IMR-90 (cell line): ENCODE measurements at regions not wholly inside any gene's neighbourhood (a gene's known extent, or its start where the extent isn't known, plus 50 kb on each side); places are given as distances from the start of the nearest gene placed in this dataset.

Experiments used
- ATAC-seq: fragments of 200-7000 bp; cut with Tn5 transposase; 2 replicates; pipeline ENCODE4 v1.9.1; 2020; ENCODE audit warnings: low read depth, mild to moderate bottlenecking, moderate library complexity
- BruUV-seq: library from RNA; stranded (reverse); fragments of 400-500 nt; replicated peaks from 2 replicates; lab custom pipeline; 2021; lab: Mats Ljungman, UMichigan
- CTCF ChIA-PET: fragments of 300-600 bp; formaldehyde crosslinking; extraction: SDS; loops from one replicate; lab custom pipeline; 2021; ENCODE audit warnings: antibody characterized with exemption; lab: Yijun Ruan, JAX
- POLR2A ChIA-PET: fragments of 300-600 bp; sonication (Branson Sonifier 250); formaldehyde crosslinking; loops from one replicate; lab custom pipeline; 2022; ENCODE audit warnings: antibody characterized with exemption; ENCODE audit not compliant: unreplicated experiment; lab: Charles Lee
- DNase-seq: peaks from one replicate; pipeline ENCODE4 v3.0.0; 2013
- H2AFZ ChIP-seq: replicated peaks from 2 replicates; pipeline ENCODE3; 2013; ENCODE audit warnings: low read length, mild to moderate bottlenecking; ENCODE audit not compliant: poor library complexity
- H2AK5ac ChIP-seq: 2 replicates; pipeline ENCODE4 v1.6.1; 2013; ENCODE audit warnings: low read depth, low read length, inconsistent platforms
- H2AK9ac ChIP-seq: replicated peaks from 2 replicates; pipeline ENCODE3; 2013; ENCODE audit warnings: mild to moderate bottlenecking, low read depth, low read length, moderate library complexity; ENCODE audit not compliant: poor library complexity
- H2BK120ac ChIP-seq: 2 replicates; pipeline ENCODE4 v1.6.1; 2013; ENCODE audit warnings: low read depth, low read length, inconsistent platforms
- H2BK15ac ChIP-seq: 3 replicates; pipeline ENCODE4 v1.6.1; 2013; ENCODE audit warnings: low read depth, low read length, inconsistent platforms
- H2BK20ac ChIP-seq: 2 replicates; pipeline ENCODE4 v1.6.1; 2013; ENCODE audit warnings: low read depth, mild to moderate bottlenecking, inconsistent platforms, low read length, moderate library complexity
- H2BK5ac ChIP-seq: 2 replicates; pipeline ENCODE4 v1.6.1; 2013; ENCODE audit warnings: mild to moderate bottlenecking, low read depth, low read length, inconsistent platforms; ENCODE audit not compliant: poor library complexity, severe bottlenecking
- H3K14ac ChIP-seq: replicated peaks from 2 replicates; pipeline ENCODE4 v1.6.1; 2013; ENCODE audit warnings: low read depth, low read length, inconsistent platforms
- H3K18ac ChIP-seq: 2 replicates; pipeline ENCODE4 v1.6.1; 2013; ENCODE audit warnings: low read depth, low read length, control low read depth
- H3K23ac ChIP-seq: 2 replicates; pipeline ENCODE4 v1.6.1; 2013; ENCODE audit warnings: low read depth, low read length, inconsistent platforms
- H3K27ac ChIP-seq: 2 replicates; pipeline ENCODE4 v1.5.1; 2013; ENCODE audit warnings: mild to moderate bottlenecking, control low read depth, low read length; ENCODE audit not compliant: insufficient read depth
- H3K27me3 ChIP-seq: 2 replicates; pipeline ENCODE4 v1.6.1; 2013; ENCODE audit warnings: low read length; ENCODE audit not compliant: control insufficient read depth, insufficient read depth
- H3K36me3 ChIP-seq: 2 replicates; pipeline ENCODE4 v1.6.1; 2013; ENCODE audit warnings: low read length, mixed read lengths; ENCODE audit not compliant: control insufficient read depth, insufficient read depth
- H3K4ac ChIP-seq: 2 replicates; pipeline ENCODE4 v1.6.1; 2013; ENCODE audit warnings: low read depth, low read length, inconsistent platforms
- H3K4me1 ChIP-seq: 2 replicates; pipeline ENCODE4 v1.6.1; 2013; ENCODE audit warnings: low read length, mixed read lengths; ENCODE audit not compliant: control insufficient read depth, insufficient read depth
- H3K4me2 ChIP-seq: 2 replicates; pipeline ENCODE4 v1.6.1; 2013; ENCODE audit warnings: low read depth, mild to moderate bottlenecking, control low read depth, low read length, moderate library complexity
- H3K4me3 ChIP-seq: 2 replicates; pipeline ENCODE4 v1.5.1; 2013; ENCODE audit warnings: low read depth, mild to moderate bottlenecking, control low read depth, low read length, moderate library complexity; ENCODE audit not compliant: insufficient read depth
- H3K56ac ChIP-seq: 2 replicates; pipeline ENCODE4 v1.6.1; 2013; ENCODE audit warnings: low read length, inconsistent platforms; ENCODE audit not compliant: insufficient read depth; ENCODE audit errors: extremely low read depth
- H3K79me1 ChIP-seq, 2 experiments: 2 replicates each; pipeline ENCODE4 v1.6.1; 2013; ENCODE audit warnings: low read length in 2 of 2, inconsistent platforms in 1 of 2, low read depth in 1 of 2
- H3K9ac ChIP-seq: 2 replicates; pipeline ENCODE4 v1.6.1; 2013; ENCODE audit warnings: low read depth, low read length, control low read depth
- H3K9me1 ChIP-seq: 2 replicates; pipeline ENCODE4 v1.6.1; 2013; ENCODE audit warnings: low read length, inconsistent platforms; ENCODE audit not compliant: insufficient read depth
- H3K9me3 ChIP-seq: 2 replicates; pipeline ENCODE4 v1.6.1; 2013; ENCODE audit warnings: low read length; ENCODE audit not compliant: control insufficient read depth, insufficient read depth
- H4K20me1 ChIP-seq: 2 replicates; pipeline ENCODE4 v1.6.1; 2013; ENCODE audit warnings: low read length, inconsistent platforms; ENCODE audit not compliant: insufficient read depth
- H4K5ac ChIP-seq: 2 replicates; pipeline ENCODE4 v1.6.1; 2013; ENCODE audit warnings: mild to moderate bottlenecking, low read depth, low read length, control low read depth
- H4K8ac ChIP-seq, 2 experiments: 2 replicates each; pipeline ENCODE4 v1.6.1; 2013; ENCODE audit warnings: low read depth in 2 of 2, low read length in 2 of 2, control low read depth in 1 of 2, inconsistent platforms in 1 of 2
- H4K91ac ChIP-seq: 2 replicates; pipeline ENCODE4 v1.6.1; 2013; ENCODE audit warnings: low read depth, low read length, inconsistent platforms; ENCODE audit not compliant: insufficient read depth
- MAFK ChIP-seq: IDR thresholded peaks from 2 replicates; pipeline ENCODE4 v1.6.1; 2012; ENCODE audit warnings: low read depth, low read length, improper control_type of control experiment
- RAD21 ChIP-seq: IDR thresholded peaks from 2 replicates; pipeline ENCODE4 v1.6.1; 2012; ENCODE audit warnings: low read length, improper control_type of control experiment
- WGBS, 2 experiments: methylation state at CpG; one replicate each; pipeline versions ENCODE4 v1.1.5 to v1.1.7; 2013; ENCODE audit warnings: missing lambda C conversion rate in 2 of 2; ENCODE audit not compliant: insufficient read length in 1 of 2; ENCODE audit errors: extremely low coverage in 2 of 2; 5-methylcytosine and 5-hydroxymethylcytosine counted together
- dilution Hi-C: fragments of 300-500 bp; cut with HindIII; formaldehyde crosslinking; loops from one replicate; pipeline ENCODE4 v1.14.3; 2018; ENCODE audit warnings: low sequenced_read_pairs; ENCODE audit not compliant: unreplicated experiment
- in situ Hi-C: fragments of 300-500 bp; cut with MboI; formaldehyde crosslinking; loops from 3 replicates; pipeline ENCODE4 v1.14.3; 2019; ENCODE audit warnings: low sequenced_read_pairs, inconsistent platforms, mixed read lengths
- intact Hi-C: fragments of 100-400 bp; cut with micrococcal nuclease; formaldehyde crosslinking; loops from 2 replicates; pipeline ENCODE4 v1.10.0; 2022

DNA sequence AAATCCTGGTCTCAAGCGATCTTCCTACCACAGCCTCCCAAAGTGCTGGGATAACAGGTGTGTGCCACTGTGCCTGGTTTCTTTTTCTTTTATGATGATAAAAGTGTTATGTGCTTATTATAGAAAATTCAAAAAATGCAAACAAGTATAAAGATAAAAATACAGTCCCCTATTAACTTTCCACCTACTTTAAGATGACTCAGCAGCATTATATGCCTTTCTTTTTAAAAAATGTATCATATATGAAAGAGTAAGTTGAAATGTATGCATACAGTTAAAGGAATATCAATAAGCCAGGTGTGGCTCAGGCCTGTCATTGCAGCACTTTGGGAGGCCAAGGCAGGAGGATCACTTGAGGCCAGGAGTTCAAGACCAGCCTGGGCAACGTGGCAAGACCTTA lies 216.9 kb upstream of the GALNT17 start:
- WGBS, 2 experiments, result no CpG with 5 or more reads among the region's 2 CpGs
- Histone ChIP-seq H4K5ac (no peak overlapping the region), H2AK5ac (no peak overlapping the region), H4K20me1 (no peaks in the 10 kb centered on the region), H4K91ac (no peak overlapping the region), H3K79me1 (no peaks in the 10 kb centered on the region), H3K9me3 (peaks cover 8% of the 10 kb centered on the region), H2AFZ (no peak overlapping the region), H3K27me3 (no peaks in the 10 kb centered on the region), H2BK5ac (no peak overlapping the region), H2BK20ac (no peak overlapping the region), H3K9me1 (no peaks in the 10 kb centered on the region), H3K4me3 (no peak overlapping the region), H2BK120ac (no peak overlapping the region), H3K9ac (no peak overlapping the region), H4K8ac (no peak overlapping the region), H3K56ac (no peak overlapping the region), H3K14ac (no peak overlapping the region), H3K4ac (no peak overlapping the region), H3K23ac (no peak overlapping the region), H3K36me3 (no peaks in the 10 kb centered on the region), H3K4me2 (no peak overlapping the region), H3K18ac (no peak overlapping the region), H2BK15ac (no peak overlapping the region), H3K4me1 (no peaks in the 10 kb centered on the region), H3K27ac (no peak overlapping the region), H2AK9ac (no peak overlapping the region)
- ChIA-PET CTCF (interaction anchor here (0.6 kb wide), 1 partner anchor 1460 kb away, joined by 3 read pairs; no protein-coding TSS in a partner anchor), POLR2A (no interaction called here)
- BruUV-seq, result no TSS peak
- dilution Hi-C loops, result no loop called here
- DNase-seq, result no peak
- no peak for ATAC-seq
- no peak for TF ChIP-seq RAD21
- peak; percentile 29; the same call in 1 of the 2 replicates for TF ChIP-seq MAFK
- intact Hi-C loops, result no loop called here
- in situ Hi-C loops, result no loop called here
